ENCODE measurements at regions not wholly inside any gene's neighbourhood (a gene's known extent, or its start where the extent isn't known, plus 50 kb on each side); places are given as distances from the start of the nearest gene placed in this dataset.

DNA sequence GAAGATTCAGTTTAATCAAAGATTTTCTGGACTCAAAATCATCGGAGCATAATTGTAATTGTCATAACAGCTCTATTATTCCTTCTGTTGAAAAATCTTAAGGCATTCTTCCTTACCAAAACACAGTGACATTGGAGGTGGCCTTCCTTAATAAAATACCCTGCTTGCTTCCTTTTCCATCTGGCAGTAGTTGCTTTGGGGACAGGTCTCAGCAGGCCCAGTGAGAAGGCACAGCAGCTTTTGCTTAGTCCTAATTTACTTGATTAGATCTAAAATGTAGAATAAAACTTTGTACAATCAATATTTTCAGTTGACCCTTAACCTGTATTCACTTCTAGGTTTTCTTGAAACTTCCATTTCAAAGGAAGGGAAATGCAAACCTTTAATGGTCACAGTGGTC is 471.6 kb downstream of the PCDH20 start:
- TF ChIP-seq, protein P1, sequence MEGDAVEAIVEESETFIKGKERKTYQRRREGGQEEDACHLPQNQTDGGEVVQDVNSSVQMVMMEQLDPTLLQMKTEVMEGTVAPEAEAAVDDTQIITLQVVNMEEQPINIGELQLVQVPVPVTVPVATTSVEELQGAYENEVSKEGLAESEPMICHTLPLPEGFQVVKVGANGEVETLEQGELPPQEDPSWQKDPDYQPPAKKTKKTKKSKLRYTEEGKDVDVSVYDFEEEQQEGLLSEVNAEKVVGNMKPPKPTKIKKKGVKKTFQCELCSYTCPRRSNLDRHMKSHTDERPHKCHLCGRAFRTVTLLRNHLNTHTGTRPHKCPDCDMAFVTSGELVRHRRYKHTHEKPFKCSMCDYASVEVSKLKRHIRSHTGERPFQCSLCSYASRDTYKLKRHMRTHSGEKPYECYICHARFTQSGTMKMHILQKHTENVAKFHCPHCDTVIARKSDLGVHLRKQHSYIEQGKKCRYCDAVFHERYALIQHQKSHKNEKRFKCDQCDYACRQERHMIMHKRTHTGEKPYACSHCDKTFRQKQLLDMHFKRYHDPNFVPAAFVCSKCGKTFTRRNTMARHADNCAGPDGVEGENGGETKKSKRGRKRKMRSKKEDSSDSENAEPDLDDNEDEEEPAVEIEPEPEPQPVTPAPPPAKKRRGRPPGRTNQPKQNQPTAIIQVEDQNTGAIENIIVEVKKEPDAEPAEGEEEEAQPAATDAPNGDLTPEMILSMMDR (IDR thresholded peaks at IDR 0.05), result no peak
- TF ChIP-seq RFX5 (IDR thresholded peaks at IDR 0.05; ENCODE audit: low read length), result no peak
- TF ChIP-seq ELF1 (IDR thresholded peaks at IDR 0.05), result no peak
- no peak for TF ChIP-seq POLR2AphosphoS5 (IDR thresholded peaks at IDR 0.05; ENCODE audit: low read depth, low read length)
- no peak for TF ChIP-seq SIN3A (IDR thresholded peaks at IDR 0.05; ENCODE audit: borderline replicate concordance, low read depth, low read length)
- no peak for TF ChIP-seq NFIC (IDR thresholded peaks at IDR 0.05; ENCODE audit: borderline replicate concordance)
- no peak for TF ChIP-seq TEAD4 (IDR thresholded peaks at IDR 0.05; ENCODE audit: borderline replicate concordance, insufficient read depth)
- TF ChIP-seq EP300 (IDR thresholded peaks at IDR 0.05; ENCODE audit: borderline replicate concordance in 1 of 2, low read depth in 1 of 2, low read length in 1 of 2), result no peak
- no peak for TF ChIP-seq RXRA (IDR thresholded peaks at IDR 0.05; ENCODE audit: borderline replicate concordance, low read depth)
- TF ChIP-seq, protein P2, sequence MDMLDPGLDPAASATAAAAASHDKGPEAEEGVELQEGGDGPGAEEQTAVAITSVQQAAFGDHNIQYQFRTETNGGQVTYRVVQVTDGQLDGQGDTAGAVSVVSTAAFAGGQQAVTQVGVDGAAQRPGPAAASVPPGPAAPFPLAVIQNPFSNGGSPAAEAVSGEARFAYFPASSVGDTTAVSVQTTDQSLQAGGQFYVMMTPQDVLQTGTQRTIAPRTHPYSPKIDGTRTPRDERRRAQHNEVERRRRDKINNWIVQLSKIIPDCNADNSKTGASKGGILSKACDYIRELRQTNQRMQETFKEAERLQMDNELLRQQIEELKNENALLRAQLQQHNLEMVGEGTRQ (IDR thresholded peaks at IDR 0.05; ENCODE audit: borderline replicate concordance, low read depth, low read length), result no peak
- TF ChIP-seq YY1 (IDR thresholded peaks at IDR 0.05; ENCODE audit: low read depth), result no peak
- TF ChIP-seq CHD2 (IDR thresholded peaks at IDR 0.05; ENCODE audit: low read length, partially characterized antibody), result no peak
- TF ChIP-seq EZH2phosphoT487 (IDR thresholded peaks at IDR 0.05; ENCODE audit: borderline replicate concordance, low read depth), result no peak

All from SK-N-SH (cell line).